Astrocyte of the spinal cord (primary cell): ENCODE measurements at regions not wholly inside any gene's neighbourhood (a gene's known extent, or its start where the extent isn't known, plus 50 kb on each side); places are given as distances from the start of the nearest gene placed in this dataset.
A peak's percentile ranks its signal among the peaks of the same experiment; 100 is the strongest.
"Not testable (repeated sequence)": the region's sequence is repeated elsewhere in the genome, so short reads cannot be mapped to it uniquely, and the experiment has no call there.

ENCODE experiments used
- DNase-seq: peaks from one replicate; pipeline ENCODE4 v3.0.0; 2011; ENCODE audit warnings: low read depth, low spot score
- H3K4me3 ChIP-seq: 2 replicates; pipeline ENCODE4 v1.5.1; 2011; ENCODE audit warnings: low read depth, mild to moderate bottlenecking, low read length, moderate library complexity
- CTCF ChIP-seq: IDR thresholded peaks from 2 replicates; pipeline ENCODE4 v1.5.1; 2012; ENCODE audit warnings: low read depth, mild to moderate bottlenecking, low read length, inconsistent platforms
- in situ Hi-C: cut with HindIII; loops from 2 replicates; pipeline ENCODE4 v1.10.0; 2017; ENCODE audit warnings: low sequenced_read_pairs

- TF ChIP-seq CTCF: no peak
- H3K4me3 ChIP-seq: no peak overlapping the region
- peak; percentile 26 for DNase-seq
- in situ Hi-C loops: no loop called here
Measured at GRCh38 chr3:145911016-145911415, 250.0 kb downstream of the PLOD2 start.

- no peak overlapping the region for H3K4me3 ChIP-seq
- TF ChIP-seq CTCF: no peak
- no peak for DNase-seq
- in situ Hi-C loops: no loop called here
Measured at GRCh38 chr3:145915787-145916186, 245.2 kb downstream of the PLOD2 start.

- DNase-seq, in situ Hi-C loops, H3K4me3 ChIP-seq: not testable (repeated sequence)
Measured at GRCh38 chr3:145927736-145928135, 233.2 kb downstream of the PLOD2 start.

- no peak for TF ChIP-seq CTCF
- H3K4me3 ChIP-seq: no peak overlapping the region
Measured at GRCh38 chr3:145936971-145937370, 224.0 kb downstream of the PLOD2 start.

GRCh38 chr3:145939431-145939830, 221.6 kb downstream of the PLOD2 start:
- in situ Hi-C loops: no loop called here
- DNase-seq: no peak
- no peak for TF ChIP-seq CTCF
- H3K4me3 ChIP-seq: no peak overlapping the region

More at GRCh38 chr3:145936971-145937370, 224.0 kb downstream of the PLOD2 start:
- in situ Hi-C loops: no loop called here
- DNase-seq: peak; percentile 26

GRCh38 chr3:145942052-145942451, 218.9 kb downstream of the PLOD2 start:
- in situ Hi-C loops: no loop called here
- TF ChIP-seq CTCF: no peak
- peak; percentile 46 for DNase-seq
- no peak overlapping the region for H3K4me3 ChIP-seq

GRCh38 chr3:145943952-145944351, 217.0 kb downstream of the PLOD2 start:
- in situ Hi-C loops: no loop called here
- TF ChIP-seq CTCF: no peak
- DNase-seq: no peak
- no peak overlapping the region for H3K4me3 ChIP-seq
